ENCODE measurements at regions not wholly inside any gene's neighbourhood (a gene's known extent, or its start where the extent isn't known, plus 50 kb on each side); places are given as distances from the start of the nearest gene placed in this dataset.
"Not testable (repeated sequence)": the region's sequence is repeated elsewhere in the genome, so short reads cannot be mapped to it uniquely, and the experiment has no call there.

DNA sequence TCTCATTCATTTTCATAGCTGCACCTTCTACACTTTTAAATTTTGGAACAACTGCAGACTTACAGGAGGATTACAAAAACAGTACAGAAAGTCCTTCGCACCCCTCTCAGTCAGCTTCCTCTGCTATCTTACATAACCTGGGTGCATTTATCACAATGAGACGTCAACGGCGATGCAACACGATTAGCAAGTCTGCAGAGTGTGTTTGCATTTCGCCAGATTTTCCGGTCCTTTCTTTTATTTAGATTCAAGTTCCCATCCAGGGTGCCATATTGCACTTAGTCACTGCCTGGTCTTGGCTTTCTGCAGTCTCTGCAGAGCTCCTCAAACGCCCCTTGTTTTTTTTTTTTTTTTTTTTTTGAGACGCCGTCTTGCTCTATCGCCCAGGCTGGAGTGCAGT, 85.9 kb downstream of the ASMT start:
- Histone ChIP-seq H3K36me3 (ENCODE audit: low read depth) (no peaks in the 10 kb centered on the region), H3K4me3 (ENCODE audit: severe bottlenecking) (no peak overlapping the region), H3K27ac (ENCODE audit: poor library complexity, severe bottlenecking) (no peak overlapping the region), H3K4me1 (ENCODE audit: insufficient read depth, poor library complexity, severe bottlenecking) (no peaks in the 10 kb centered on the region), H3K9me3 (ENCODE audit: severe bottlenecking) (peaks cover 4% of the 10 kb centered on the region), H3K27me3 (ENCODE audit: insufficient read depth, poor library complexity, severe bottlenecking) (no peaks in the 10 kb centered on the region)
- no peak for DNase-seq (ENCODE audit: low spot score)
- TF ChIP-seq, protein P1, sequence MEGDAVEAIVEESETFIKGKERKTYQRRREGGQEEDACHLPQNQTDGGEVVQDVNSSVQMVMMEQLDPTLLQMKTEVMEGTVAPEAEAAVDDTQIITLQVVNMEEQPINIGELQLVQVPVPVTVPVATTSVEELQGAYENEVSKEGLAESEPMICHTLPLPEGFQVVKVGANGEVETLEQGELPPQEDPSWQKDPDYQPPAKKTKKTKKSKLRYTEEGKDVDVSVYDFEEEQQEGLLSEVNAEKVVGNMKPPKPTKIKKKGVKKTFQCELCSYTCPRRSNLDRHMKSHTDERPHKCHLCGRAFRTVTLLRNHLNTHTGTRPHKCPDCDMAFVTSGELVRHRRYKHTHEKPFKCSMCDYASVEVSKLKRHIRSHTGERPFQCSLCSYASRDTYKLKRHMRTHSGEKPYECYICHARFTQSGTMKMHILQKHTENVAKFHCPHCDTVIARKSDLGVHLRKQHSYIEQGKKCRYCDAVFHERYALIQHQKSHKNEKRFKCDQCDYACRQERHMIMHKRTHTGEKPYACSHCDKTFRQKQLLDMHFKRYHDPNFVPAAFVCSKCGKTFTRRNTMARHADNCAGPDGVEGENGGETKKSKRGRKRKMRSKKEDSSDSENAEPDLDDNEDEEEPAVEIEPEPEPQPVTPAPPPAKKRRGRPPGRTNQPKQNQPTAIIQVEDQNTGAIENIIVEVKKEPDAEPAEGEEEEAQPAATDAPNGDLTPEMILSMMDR (IDR thresholded peaks at IDR 0.05; ENCODE audit: poor library complexity, severe bottlenecking) = no peak
- no peak for ATAC-seq (ENCODE audit: low read depth)

DNA sequence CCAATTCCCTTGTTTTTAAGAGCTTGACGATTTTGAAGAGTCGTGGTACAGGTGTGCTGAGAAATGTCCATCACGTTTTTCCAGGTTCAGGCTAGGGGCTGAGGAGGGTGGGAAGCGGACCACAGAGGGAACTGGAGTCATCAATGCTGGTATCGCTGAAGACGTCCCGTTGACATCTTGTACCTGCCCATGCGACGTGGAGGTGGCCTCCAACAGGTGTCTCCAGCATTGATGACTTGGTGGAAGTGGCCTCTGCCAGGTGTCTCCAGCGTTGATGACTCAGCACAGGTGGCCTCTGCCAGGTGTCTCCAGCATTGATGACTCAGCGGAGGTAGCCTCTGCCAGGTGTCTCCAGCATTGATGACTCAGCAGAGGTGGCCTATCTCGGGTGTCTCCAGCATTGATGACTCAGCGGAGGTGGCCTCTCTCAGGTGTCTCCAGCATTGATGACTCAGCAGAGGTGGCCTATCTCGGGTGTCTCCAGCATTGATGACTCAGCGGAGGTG, 86.6 kb downstream of the ASMT start:
- H3K9me3 ChIP-seq (ENCODE audit: severe bottlenecking); H3K27me3 ChIP-seq (ENCODE audit: insufficient read depth, poor library complexity, severe bottlenecking); H3K27ac ChIP-seq (ENCODE audit: poor library complexity, severe bottlenecking); ATAC-seq (ENCODE audit: low read depth); H3K36me3 ChIP-seq (ENCODE audit: low read depth); DNase-seq (ENCODE audit: low spot score); H3K4me1 ChIP-seq (ENCODE audit: insufficient read depth, poor library complexity, severe bottlenecking); H3K4me3 ChIP-seq (ENCODE audit: severe bottlenecking): not testable (repeated sequence)

GRCh38 chrX:1702142-1702541, 87.3 kb downstream of the ASMT start:
- not testable (repeated sequence) for H3K9me3 ChIP-seq (ENCODE audit: severe bottlenecking); DNase-seq (ENCODE audit: low spot score); H3K27me3 ChIP-seq (ENCODE audit: insufficient read depth, poor library complexity, severe bottlenecking); ATAC-seq (ENCODE audit: low read depth); H3K36me3 ChIP-seq (ENCODE audit: low read depth); H3K4me3 ChIP-seq (ENCODE audit: severe bottlenecking); H3K27ac ChIP-seq (ENCODE audit: poor library complexity, severe bottlenecking); H3K4me1 ChIP-seq (ENCODE audit: insufficient read depth, poor library complexity, severe bottlenecking)

DNA sequence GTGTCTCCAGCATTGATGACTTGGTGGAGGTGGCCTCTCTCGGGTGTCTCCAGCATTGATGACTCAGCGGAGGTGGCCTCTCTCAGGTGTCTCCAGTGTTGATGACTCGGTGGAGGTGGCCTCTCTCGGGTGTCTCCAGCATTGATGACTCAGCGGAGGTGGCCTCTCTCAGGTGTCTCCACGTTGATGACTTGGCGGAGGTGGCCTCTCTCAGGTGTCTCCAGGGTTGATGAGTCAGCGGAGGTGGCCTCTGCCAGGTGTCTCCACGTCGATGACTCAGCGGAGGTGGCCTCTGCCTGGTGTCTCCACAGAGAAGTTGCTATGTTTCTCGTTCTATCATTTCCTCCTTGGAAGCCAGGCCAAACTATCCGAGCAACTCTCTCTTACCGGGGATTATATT, 87.7 kb downstream of the ASMT start:
- H3K9me3 ChIP-seq (ENCODE audit: severe bottlenecking); H3K27ac ChIP-seq (ENCODE audit: poor library complexity, severe bottlenecking); DNase-seq (ENCODE audit: low spot score); ATAC-seq (ENCODE audit: low read depth); H3K4me1 ChIP-seq (ENCODE audit: insufficient read depth, poor library complexity, severe bottlenecking); H3K27me3 ChIP-seq (ENCODE audit: insufficient read depth, poor library complexity, severe bottlenecking); H3K36me3 ChIP-seq (ENCODE audit: low read depth); H3K4me3 ChIP-seq (ENCODE audit: severe bottlenecking): not testable (repeated sequence)

GRCh38 chrX:1709277-1709676, 94.4 kb downstream of the ASMT start:
- H3K27ac ChIP-seq (ENCODE audit: poor library complexity, severe bottlenecking); H3K4me1 ChIP-seq (ENCODE audit: insufficient read depth, poor library complexity, severe bottlenecking); ATAC-seq (ENCODE audit: low read depth); DNase-seq (ENCODE audit: low spot score); H3K36me3 ChIP-seq (ENCODE audit: low read depth); H3K9me3 ChIP-seq (ENCODE audit: severe bottlenecking); H3K27me3 ChIP-seq (ENCODE audit: insufficient read depth, poor library complexity, severe bottlenecking); H3K4me3 ChIP-seq (ENCODE audit: severe bottlenecking): not testable (repeated sequence)

DNA sequence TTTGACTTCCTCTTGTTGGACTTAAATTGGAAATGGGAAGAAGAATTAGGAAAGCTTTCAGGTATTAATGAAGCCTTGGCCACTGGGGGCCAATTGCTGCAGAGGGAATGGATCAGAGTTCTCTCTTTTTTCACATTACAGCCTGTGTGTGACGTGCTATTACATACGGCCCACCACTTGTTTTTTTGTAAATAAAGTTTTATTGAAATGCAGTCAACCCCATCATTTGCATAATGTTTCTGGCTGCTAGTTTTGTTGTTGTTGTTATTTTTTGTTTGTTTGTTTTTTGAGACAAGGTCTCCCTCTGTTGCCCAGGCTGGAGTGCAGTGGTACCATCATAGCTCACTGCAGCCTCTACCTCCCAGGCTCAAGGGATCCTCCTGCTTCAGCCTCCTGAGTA, 98.4 kb downstream of the ASMT start:
- ATAC-seq (ENCODE audit: low read depth) (no peak), DNase-seq (ENCODE audit: low spot score) (no peak)
- no peaks in the 10 kb centered on the region for H3K36me3 ChIP-seq (ENCODE audit: low read depth)
- no peaks in the 10 kb centered on the region for H3K9me3 ChIP-seq (ENCODE audit: severe bottlenecking)
- TF ChIP-seq, protein P1 (IDR thresholded peaks at IDR 0.05; ENCODE audit: poor library complexity, severe bottlenecking) = no peak
- H3K4me1 ChIP-seq (ENCODE audit: insufficient read depth, poor library complexity, severe bottlenecking) = no peaks in the 10 kb centered on the region
- no peaks in the 10 kb centered on the region for H3K27me3 ChIP-seq (ENCODE audit: insufficient read depth, poor library complexity, severe bottlenecking)
- no peak overlapping the region for H3K4me3 ChIP-seq (ENCODE audit: severe bottlenecking)
- H3K27ac ChIP-seq (ENCODE audit: poor library complexity, severe bottlenecking) = no peak overlapping the region

DNA sequence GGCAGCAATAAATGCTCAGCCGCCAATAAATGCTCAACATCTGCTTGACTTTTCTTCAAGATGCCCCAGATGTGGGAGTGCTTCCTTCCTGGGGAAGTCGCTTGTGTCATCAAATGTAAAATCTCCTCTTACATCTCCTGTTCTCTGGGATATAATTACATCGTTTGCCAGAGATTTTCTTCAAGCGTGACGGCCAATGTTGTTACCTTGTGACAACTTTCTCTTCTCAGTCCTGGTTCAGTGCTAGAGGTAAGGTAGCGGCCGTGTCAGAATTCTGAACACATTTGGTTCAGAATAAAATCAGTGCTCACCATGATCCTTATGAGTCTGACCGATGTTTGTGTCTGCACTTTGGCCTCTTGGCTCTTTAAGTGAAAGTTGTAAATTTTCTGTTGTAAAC, 102.5 kb downstream of the ASMT start:
- Histone ChIP-seq H3K4me1 (ENCODE audit: insufficient read depth, poor library complexity, severe bottlenecking) (no peaks in the 10 kb centered on the region), H3K9me3 (ENCODE audit: severe bottlenecking) (no peaks in the 10 kb centered on the region), H3K4me3 (ENCODE audit: severe bottlenecking) (no peak overlapping the region), H3K27ac (ENCODE audit: poor library complexity, severe bottlenecking) (no peak overlapping the region), H3K27me3 (ENCODE audit: insufficient read depth, poor library complexity, severe bottlenecking) (no peaks in the 10 kb centered on the region), H3K36me3 (ENCODE audit: low read depth) (no peaks in the 10 kb centered on the region)
- DNase-seq (ENCODE audit: low spot score) (no peak), ATAC-seq (ENCODE audit: low read depth) (no peak)
- TF ChIP-seq, protein P1 (IDR thresholded peaks at IDR 0.05; ENCODE audit: poor library complexity, severe bottlenecking) = no peak

Data from RWPE2 (cell line).